ENCODE measurements at regions not wholly inside any gene's neighbourhood (a gene's known extent, or its start where the extent isn't known, plus 50 kb on each side); places are given as distances from the start of the nearest gene placed in this dataset.

DNA sequence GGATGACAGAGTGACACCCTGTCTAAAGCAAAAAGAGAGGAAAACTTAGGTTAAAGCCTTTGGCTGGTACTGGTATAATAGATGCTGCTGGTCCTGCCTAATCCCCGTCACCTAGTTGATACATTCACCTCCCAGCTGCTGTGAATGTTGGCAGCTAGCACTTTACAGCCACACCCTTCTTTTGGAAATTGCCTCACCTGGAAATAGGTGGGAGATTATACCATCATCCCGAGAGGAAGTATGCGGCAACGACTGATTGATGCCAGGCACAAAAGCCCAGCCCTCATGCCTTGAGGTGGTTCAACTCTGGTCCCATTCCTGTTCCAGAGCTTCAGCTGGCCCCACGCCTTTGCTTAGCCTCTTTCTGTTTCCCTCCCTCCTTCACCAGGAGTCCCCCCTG, 53.2 kb upstream of the SIAH1 start:
- no peak for DNase-seq

DNA sequence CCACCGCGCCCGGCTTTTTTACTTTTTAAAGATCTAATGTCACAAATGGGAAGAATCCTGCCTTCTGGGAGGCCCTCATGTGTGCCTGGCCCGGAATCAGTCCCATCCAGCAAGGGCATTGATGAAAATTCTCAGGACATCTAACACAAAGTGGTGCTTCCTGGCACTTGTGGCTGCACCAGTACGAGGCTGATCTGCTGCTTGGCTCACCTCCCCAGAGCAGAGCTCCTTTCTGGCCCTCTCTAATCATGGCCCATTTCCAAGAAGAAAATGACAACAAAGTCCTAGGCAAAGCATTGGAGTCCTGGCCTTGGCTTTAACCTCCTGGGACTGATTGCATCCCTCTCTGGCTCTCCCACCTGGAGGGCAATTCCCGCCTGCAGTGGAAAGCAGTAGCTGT, 50.7 kb upstream of the SIAH1 start:
- no peak for DNase-seq

DNA sequence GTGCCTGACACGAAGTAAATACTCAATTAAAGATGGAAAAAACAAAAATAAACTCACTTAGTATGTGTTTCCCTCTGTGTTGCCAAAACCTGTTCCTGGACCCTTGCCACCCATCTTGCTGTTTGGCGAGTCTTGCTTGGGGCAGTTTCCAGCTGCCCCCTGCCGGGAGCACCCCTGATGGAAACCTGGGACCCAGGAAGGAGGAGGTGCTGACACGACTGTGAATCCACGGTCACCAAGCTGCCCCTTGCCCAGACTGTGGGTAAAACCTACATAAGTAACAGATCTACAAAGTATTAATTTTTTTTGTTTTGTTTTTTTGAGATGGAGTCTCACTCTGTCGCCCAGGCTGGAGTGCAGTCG, 50.1 kb upstream of the SIAH1 start:
- DNase-seq, result no peak

All from muscle of back (tissue), 3 donors.